Cardiac fibroblast (primary cell): ENCODE measurements at regions not wholly inside any gene's neighbourhood (a gene's known extent, or its start where the extent isn't known, plus 50 kb on each side); places are given as distances from the start of the nearest gene placed in this dataset.

Experiments
- DNase-seq, 2 donors: peaks; one replicate each; pipeline versions ENCODE4 v3.0.0 to v3.0.0-alpha.2; 2010; ENCODE audit warnings: low read depth in 2 of 2
- H3K4me3 ChIP-seq, 2 donors: replicated peaks in 1 of 2; 1 replicate in 1 of 2; 2 replicates in 1 of 2; pipeline ENCODE4 v1.5.1; 2011; ENCODE audit warnings: low read depth in 2 of 2, low read length in 2 of 2, mild to moderate bottlenecking in 2 of 2, moderate library complexity in 1 of 2
- CTCF ChIP-seq: IDR thresholded peaks from one replicate; pipeline ENCODE4 v1.5.1; 2011; ENCODE audit warnings: low read depth, mild to moderate bottlenecking, low read length, inconsistent platforms

GRCh38 chrX:9114245-9114644, 80.3 kb upstream of the FAM9B start:
- H3K4me3 ChIP-seq = no peak overlapping the region
- DNase-seq = no peak
- TF ChIP-seq CTCF = no peak

GRCh38 chrX:9117851-9118250, 83.9 kb upstream of the FAM9B start:
- no peak for TF ChIP-seq CTCF
- H3K4me3 ChIP-seq = no peak overlapping the region
- no peak for DNase-seq

GRCh38 chrX:9122519-9123245, 88.8 kb upstream of the FAM9B start:
- no peak overlapping the region for H3K4me3 ChIP-seq
- TF ChIP-seq CTCF = no peak
- DNase-seq = peak in 1 of 2 donors; percentile 31

- no peak for DNase-seq
- TF ChIP-seq CTCF = no peak
- H3K4me3 ChIP-seq = no peak overlapping the region
These were observed 94.1 kb upstream of the FAM9B start for GRCh38 chrX:9127986-9128385.

DNA sequence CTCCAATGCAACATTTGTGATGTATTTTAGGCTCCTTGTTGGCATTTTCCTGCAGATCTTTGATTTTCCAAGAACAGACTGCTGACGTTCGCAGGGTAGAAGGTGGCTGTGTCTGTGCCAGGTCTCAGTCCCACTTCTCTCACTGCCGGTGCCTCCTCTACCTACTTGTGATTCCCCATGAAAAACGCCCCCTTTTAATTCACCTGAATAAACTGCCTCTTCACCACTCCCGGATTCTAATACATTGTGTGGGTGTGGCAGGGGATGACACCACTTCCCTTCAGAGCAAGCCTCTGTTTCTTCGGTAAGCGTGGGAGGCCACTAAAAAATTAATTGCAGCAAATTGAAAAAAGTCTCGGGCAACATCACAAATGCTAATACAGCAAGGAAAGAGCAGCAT, 96.1 kb upstream of the FAM9B start:
- no peak for TF ChIP-seq CTCF
- DNase-seq = no peak
- no peak overlapping the region for H3K4me3 ChIP-seq

DNA sequence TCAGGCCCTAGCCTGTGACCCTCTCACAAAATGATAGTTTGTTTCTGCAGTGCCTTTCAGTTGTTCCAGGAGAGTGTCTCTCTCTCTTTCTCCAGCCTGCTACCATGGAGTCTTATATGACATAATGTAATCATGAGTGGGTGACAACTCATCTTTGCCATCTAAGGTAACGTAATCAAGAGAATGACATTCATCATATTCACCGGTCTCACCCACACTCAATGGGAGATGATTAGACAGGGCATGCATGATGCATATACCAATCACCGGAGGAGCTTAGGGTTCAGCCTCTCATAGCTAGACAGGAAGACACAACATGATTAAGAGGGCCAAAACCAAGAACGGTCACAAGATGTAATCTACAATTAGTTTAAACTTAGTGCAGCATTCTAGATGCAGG, 97.1 kb upstream of the FAM9B start:
- no peak for TF ChIP-seq CTCF
- no peak overlapping the region for H3K4me3 ChIP-seq
- DNase-seq = peak in 1 of 2 donors; percentile 37
